Sigmoid colon (tissue), 6 donors: ENCODE measurements at regions not wholly inside any gene's neighbourhood (a gene's known extent, or its start where the extent isn't known, plus 50 kb on each side); places are given as distances from the start of the nearest gene placed in this dataset.

ENCODE experiments used
- DNase-seq: peaks from one replicate; pipeline ENCODE4 v3.0.0-alpha.2; 2019
- H3K27ac ChIP-seq, 4 donors: fragments of 200-600 bp; sonication (generic); one replicate each; pipeline ENCODE4 v1.5.1; 2016 to 2019; ENCODE audit warnings: mild to moderate bottlenecking in 1 of 4
- H3K27me3 ChIP-seq, 3 donors: fragments of 200-600 bp; sonication (generic); one replicate each; pipeline ENCODE4 v1.5.1; 2019; ENCODE audit warnings: mild to moderate bottlenecking in 1 of 3
- H3K36me3 ChIP-seq, 4 donors: fragments of 200-600 bp; sonication (generic); one replicate each; pipeline ENCODE4 v1.5.1; 2016 to 2019
- H3K4me1 ChIP-seq, 4 donors: fragments of 200-600 bp; sonication (generic); one replicate each; pipeline ENCODE4 v1.5.1; 2017 to 2019
- H3K4me3 ChIP-seq, 4 donors: fragments of 200-600 bp; sonication (generic); one replicate each; pipeline ENCODE4 v1.5.1; 2017 to 2019; ENCODE audit warnings: mild to moderate bottlenecking in 2 of 4, moderate library complexity in 1 of 4
- H3K9me3 ChIP-seq, 4 donors: fragments of 200-600 bp in 3 of 4; sonication (generic) in 3 of 4; one replicate each; pipeline versions ENCODE4 v1.5.1 to v1.6.1; 2013 to 2019
- EP300 ChIP-seq, 4 donors: sonication (generic); formaldehyde crosslinking; IDR thresholded peaks; one replicate each; pipeline ENCODE4 v1.6.1; 2017; ENCODE audit warnings: antibody characterized with exemption in 4 of 4
- POLR2A ChIP-seq, 2 donors: fragments of 450-650 bp; IDR thresholded peaks; one replicate each; pipeline ENCODE4 v1.6.1; 2016; ENCODE audit warnings: antibody characterized with exemption in 2 of 2, mild to moderate bottlenecking in 2 of 2, moderate library complexity in 2 of 2
- POLR2AphosphoS5 ChIP-seq, 4 donors: sonication (generic); formaldehyde crosslinking; IDR thresholded peaks; one replicate each; pipeline ENCODE4 v1.6.1; 2017; ENCODE audit warnings: antibody characterized with exemption in 4 of 4
- WGBS, 2 donors: extraction: QIAGEN DNeasy Blood & Tissue Kit; methylation state at CpG; one replicate each; pipeline ENCODE4 v1.1.7; 2013; 5-methylcytosine and 5-hydroxymethylcytosine counted together
- intact Hi-C: fragments of 100-400 bp; cut with DNase I; formaldehyde crosslinking; loops from one replicate; pipeline ENCODE4 v1.15.1; 2023
- TF ChIP-seq, protein P1 (sequence below), 4 experiments: fragments of 450-650 bp in 3 of 4; fragments of 200-600 bp in 1 of 4; IDR thresholded peaks; one replicate each; pipeline ENCODE4 v1.5.1; 2016 to 2019; ENCODE audit warnings: antibody characterized with exemption in 4 of 4, mild to moderate bottlenecking in 3 of 4, moderate library complexity in 2 of 4
- donor health status: healthy with polysubstance abuse.
- donor health status: healthy.

DNA sequence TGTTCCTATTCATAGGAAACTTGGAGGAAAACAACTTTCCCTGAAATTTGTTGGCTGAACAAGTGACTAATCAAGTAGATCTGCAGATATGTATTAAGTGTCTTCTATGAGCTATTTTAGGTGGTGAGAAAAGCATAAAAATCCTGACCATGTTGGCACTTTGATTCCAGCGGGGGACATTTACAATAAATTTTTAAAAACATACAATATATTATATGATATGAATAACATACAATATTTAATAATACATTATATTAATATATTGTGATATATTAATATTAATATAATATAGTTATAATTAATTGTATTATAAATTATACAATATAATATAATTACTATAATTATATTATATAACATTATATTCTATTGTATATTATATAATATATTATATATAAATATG is 362.9 kb upstream of the SOX9 start:
- Histone ChIP-seq H3K36me3 (no peaks in the 10 kb centered on the region), H3K27me3 (no peaks in the 10 kb centered on the region), H3K4me3 (no peak overlapping the region), H3K9me3 (no peaks in the 10 kb centered on the region), H3K27ac (no peak overlapping the region), H3K4me1 (no peaks in the 10 kb centered on the region)
- TF ChIP-seq POLR2AphosphoS5 (IDR thresholded peaks at IDR 0.05) (no peak), EP300 (IDR thresholded peaks at IDR 0.05) (no peak), POLR2A (IDR thresholded peaks at IDR 0.05) (no peak)
- TF ChIP-seq, protein P1, sequence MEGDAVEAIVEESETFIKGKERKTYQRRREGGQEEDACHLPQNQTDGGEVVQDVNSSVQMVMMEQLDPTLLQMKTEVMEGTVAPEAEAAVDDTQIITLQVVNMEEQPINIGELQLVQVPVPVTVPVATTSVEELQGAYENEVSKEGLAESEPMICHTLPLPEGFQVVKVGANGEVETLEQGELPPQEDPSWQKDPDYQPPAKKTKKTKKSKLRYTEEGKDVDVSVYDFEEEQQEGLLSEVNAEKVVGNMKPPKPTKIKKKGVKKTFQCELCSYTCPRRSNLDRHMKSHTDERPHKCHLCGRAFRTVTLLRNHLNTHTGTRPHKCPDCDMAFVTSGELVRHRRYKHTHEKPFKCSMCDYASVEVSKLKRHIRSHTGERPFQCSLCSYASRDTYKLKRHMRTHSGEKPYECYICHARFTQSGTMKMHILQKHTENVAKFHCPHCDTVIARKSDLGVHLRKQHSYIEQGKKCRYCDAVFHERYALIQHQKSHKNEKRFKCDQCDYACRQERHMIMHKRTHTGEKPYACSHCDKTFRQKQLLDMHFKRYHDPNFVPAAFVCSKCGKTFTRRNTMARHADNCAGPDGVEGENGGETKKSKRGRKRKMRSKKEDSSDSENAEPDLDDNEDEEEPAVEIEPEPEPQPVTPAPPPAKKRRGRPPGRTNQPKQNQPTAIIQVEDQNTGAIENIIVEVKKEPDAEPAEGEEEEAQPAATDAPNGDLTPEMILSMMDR (IDR thresholded peaks at IDR 0.05) = no peak
- intact Hi-C loops = no loop called here
- DNase-seq = no peak
- 90 to 94% methylated on average over 1 of the region's 1 CpG for WGBS, 2 donors

DNA sequence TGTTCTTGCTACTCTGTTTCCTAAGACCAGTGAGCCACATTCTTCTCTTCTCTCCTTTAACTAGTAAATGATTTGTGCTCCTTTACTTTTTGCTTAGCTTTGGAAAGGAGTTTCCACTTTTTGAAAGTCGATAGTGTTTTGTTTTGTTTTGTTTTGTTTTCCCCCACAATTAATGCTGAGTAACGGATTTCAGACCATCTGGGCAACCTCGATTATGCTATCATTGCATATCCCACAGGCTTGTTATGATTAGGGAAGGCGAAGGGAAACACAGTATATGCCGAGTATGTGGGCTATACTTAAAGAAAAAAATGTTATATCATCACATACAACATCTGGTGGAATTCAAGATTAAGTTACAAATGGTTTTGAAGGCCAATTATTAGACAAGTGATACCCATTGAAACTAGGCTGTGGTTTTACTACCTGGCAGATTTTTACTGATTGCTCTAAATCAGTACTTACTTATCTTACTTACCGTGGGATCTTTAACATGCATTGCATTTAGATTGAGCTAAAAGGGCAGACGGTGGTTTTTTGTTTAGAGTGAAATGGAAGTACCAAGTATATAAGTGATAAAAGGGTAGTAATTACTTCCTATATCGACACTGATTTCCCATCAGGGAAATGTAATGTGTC is 361.3 kb upstream of the SOX9 start:
- intact Hi-C loops = no loop called here
- no peaks in the 10 kb centered on the region for H3K36me3 ChIP-seq
- no peak overlapping the region for H3K27ac ChIP-seq
- no peak overlapping the region for H3K4me3 ChIP-seq
- H3K9me3 ChIP-seq = no peaks in the 10 kb centered on the region
- WGBS, 2 donors = 73 to 80% methylated on average over 8 of the region's 8 CpGs
- H3K27me3 ChIP-seq = no peaks in the 10 kb centered on the region
- no peak for TF ChIP-seq POLR2AphosphoS5 (IDR thresholded peaks at IDR 0.05)
- TF ChIP-seq POLR2A (IDR thresholded peaks at IDR 0.05) = no peak
- TF ChIP-seq EP300 (IDR thresholded peaks at IDR 0.05) = no peak
- TF ChIP-seq, protein P1 (IDR thresholded peaks at IDR 0.05) = no peak
- peaks cover 0 to 3% (median 1%) of the 10 kb centered on the region in 4 donors for H3K4me1 ChIP-seq
- no peak for DNase-seq

DNA sequence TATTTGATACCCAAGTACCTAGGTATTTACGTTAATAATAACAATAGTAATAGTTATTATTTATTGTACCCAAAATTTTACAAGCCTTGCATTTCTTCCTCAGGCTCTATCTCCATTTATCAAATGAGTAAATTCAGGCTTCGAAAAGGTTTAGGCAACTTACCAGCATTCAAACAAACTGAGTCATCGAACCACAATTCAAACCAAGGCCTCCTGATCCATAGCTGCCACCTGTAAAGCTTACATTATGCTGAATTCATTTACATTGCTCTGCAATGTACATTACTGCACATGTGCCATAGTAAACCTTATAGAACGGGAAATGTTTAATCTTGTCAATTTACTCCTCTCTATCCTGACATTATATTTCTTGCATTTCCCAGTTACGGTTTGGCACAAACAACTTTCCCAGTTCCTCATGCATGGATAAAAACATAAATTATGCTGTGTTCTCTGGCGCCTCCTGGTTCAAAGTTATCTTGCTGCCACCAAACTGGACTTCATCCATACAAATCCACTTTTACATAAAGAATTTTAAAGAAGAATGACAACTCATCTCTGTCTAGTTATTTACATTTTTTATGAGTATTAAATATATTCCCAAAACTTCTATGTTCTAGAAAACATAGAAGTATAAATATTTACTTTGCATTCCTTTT is 360.6 kb upstream of the SOX9 start:
- Histone ChIP-seq H3K4me3 (no peak overlapping the region), H3K27me3 (no peaks in the 10 kb centered on the region), H3K9me3 (no peaks in the 10 kb centered on the region), H3K4me1 (peaks cover 0 to 10% (median 5%) of the 10 kb centered on the region in 4 donors), H3K36me3 (no peaks in the 10 kb centered on the region), H3K27ac (no peak overlapping the region)
- DNase-seq = no peak
- intact Hi-C loops = no loop called here
- WGBS, 2 donors = 60 to 76% methylated on average over 6 of the region's 6 CpGs
- TF ChIP-seq POLR2A (IDR thresholded peaks at IDR 0.05) (no peak), POLR2AphosphoS5 (IDR thresholded peaks at IDR 0.05) (no peak), EP300 (IDR thresholded peaks at IDR 0.05) (no peak)
- TF ChIP-seq, protein P1 (IDR thresholded peaks at IDR 0.05) = no peak

DNA sequence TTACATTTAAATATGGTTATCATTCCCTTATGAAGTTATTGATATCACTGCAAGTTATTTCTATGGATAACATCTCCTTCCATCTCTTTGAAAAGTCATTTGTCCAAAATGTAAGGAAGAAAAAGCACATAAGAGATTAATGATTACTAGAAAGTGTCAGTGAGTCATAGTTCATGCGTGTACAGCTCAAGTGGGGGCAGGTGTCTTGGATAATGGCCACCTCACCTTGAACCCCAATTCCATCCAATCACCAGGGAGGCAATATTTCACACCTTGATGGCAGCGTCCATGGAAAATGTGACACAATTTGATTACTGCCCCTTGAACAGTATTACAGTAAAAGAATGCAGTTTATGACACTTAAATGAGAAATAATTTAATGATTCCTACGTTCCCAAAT is 358.3 kb upstream of the SOX9 start:
- intact Hi-C loops = no loop called here
- no peaks in the 10 kb centered on the region for H3K36me3 ChIP-seq
- TF ChIP-seq EP300 (IDR thresholded peaks at IDR 0.05) = no peak
- TF ChIP-seq, protein P1 (IDR thresholded peaks at IDR 0.05) = no peak
- H3K4me3 ChIP-seq = no peak overlapping the region
- no peak for DNase-seq
- H3K27me3 ChIP-seq = no peaks in the 10 kb centered on the region
- H3K4me1 ChIP-seq = peaks cover 0 to 16% (median 10%) of the 10 kb centered on the region in 4 donors
- WGBS, 2 donors = 19 to 63% methylated on average over 3 of the region's 3 CpGs
- no peaks in the 10 kb centered on the region for H3K9me3 ChIP-seq
- no peak overlapping the region for H3K27ac ChIP-seq
